WTC11 (cell line): ENCODE measurements at regions not wholly inside any gene's neighbourhood (a gene's known extent, or its start where the extent isn't known, plus 50 kb on each side); places are given as distances from the start of the nearest gene placed in this dataset.

ENCODE experiments used
- ATAC-seq: fragments of 200-7000 bp; cut with Tn5 transposase; 2 replicates; pipeline ENCODE4 v1.10.0; 2021; ENCODE audit warnings: mild to moderate bottlenecking, moderate library complexity
- CTCF ChIA-PET: fragments of 300-600 bp; sonication (Branson Sonifier 250); formaldehyde crosslinking; loops from one replicate; lab custom pipeline; 2021; ENCODE audit warnings: antibody characterized with exemption; lab: Charles Lee
- POLR2A ChIA-PET: fragments of 350-600 bp; sonication (Branson Sonifier 250); formaldehyde crosslinking; loops from one replicate; lab custom pipeline; 2021; ENCODE audit warnings: antibody characterized with exemption; lab: Charles Lee
- DNase-seq: peaks from one replicate; pipeline ENCODE4 v3.0.0; 2021; ENCODE audit warnings: low spot score
- H3K27ac Mint-ChIP-seq: 2 replicates; pipeline ENCODE4 v1.8.0; 2021; ENCODE audit warnings: mixed read lengths
- H3K27me3 Mint-ChIP-seq: 2 replicates; pipeline ENCODE4 v1.8.0; 2021; ENCODE audit warnings: low read depth, mild to moderate bottlenecking, moderate library complexity, mixed read lengths
- H3K36me3 Mint-ChIP-seq: 2 replicates; pipeline ENCODE4 v1.8.0; 2021; ENCODE audit warnings: mixed read lengths
- H3K4me1 Mint-ChIP-seq: 2 replicates; pipeline ENCODE4 v1.8.0; 2022; ENCODE audit warnings: mixed read lengths
- H3K4me3 Mint-ChIP-seq: 2 replicates; pipeline ENCODE4 v1.8.0; 2021; ENCODE audit warnings: mild to moderate bottlenecking, moderate library complexity, mixed read lengths
- H3K9me3 Mint-ChIP-seq: 2 replicates; pipeline ENCODE4 v1.8.0; 2021; ENCODE audit warnings: mixed read lengths
- ERG ChIP-seq: fragments of 250-450 bp; sonication (Bioruptor Pico); IDR thresholded peaks from 2 replicates; pipeline ENCODE4 v1.8.0; 2021; ENCODE audit warnings: mild to moderate bottlenecking
- ESRRA ChIP-seq: sonication (generic); formaldehyde crosslinking; IDR thresholded peaks from 2 replicates; pipeline ENCODE4 v1.8.1; 2022; ENCODE audit warnings: mild to moderate bottlenecking, missing genetic modification reagents, borderline replicate concordance
- FOXP4 ChIP-seq: sonication (generic); formaldehyde crosslinking; IDR thresholded peaks from 2 replicates; pipeline ENCODE4 v1.8.0; 2022; ENCODE audit warnings: mild to moderate bottlenecking, missing genetic modification reagents
- IRF2 ChIP-seq: sonication (generic); formaldehyde crosslinking; IDR thresholded peaks from 2 replicates; pipeline ENCODE4 v1.8.0; 2022; ENCODE audit warnings: low read depth, missing genetic modification reagents, borderline replicate concordance
- MYBL2 ChIP-seq: sonication (generic); formaldehyde crosslinking; IDR thresholded peaks from 2 replicates; pipeline ENCODE4 v1.8.1; 2023; ENCODE audit warnings: mild to moderate bottlenecking, moderate library complexity, missing genetic modification reagents
- NFE2L1 ChIP-seq: sonication (generic); formaldehyde crosslinking; IDR thresholded peaks from 2 replicates; pipeline ENCODE4 v1.8.1; 2023; ENCODE audit warnings: missing genetic modification reagents
- PREB ChIP-seq: sonication (generic); formaldehyde crosslinking; IDR thresholded peaks from 2 replicates; pipeline ENCODE4 v1.8.1; 2022; ENCODE audit warnings: mild to moderate bottlenecking, missing genetic modification reagents, moderate library complexity, borderline replicate concordance
- RELA ChIP-seq: sonication (generic); formaldehyde crosslinking; IDR thresholded peaks from 2 replicates; pipeline ENCODE4 v1.8.1; 2022; ENCODE audit warnings: missing genetic modification reagents, mild to moderate bottlenecking, borderline replicate concordance
- ZBTB21 ChIP-seq: sonication (generic); formaldehyde crosslinking; IDR thresholded peaks from 2 replicates; pipeline ENCODE4 v1.8.1; 2023; ENCODE audit warnings: mild to moderate bottlenecking, missing genetic modification reagents, borderline replicate concordance
- ZNF232 ChIP-seq: sonication (generic); formaldehyde crosslinking; IDR thresholded peaks from 2 replicates; pipeline ENCODE4 v1.8.0; 2022; ENCODE audit warnings: mild to moderate bottlenecking, missing genetic modification reagents
- ZNF317 ChIP-seq: sonication (generic); formaldehyde crosslinking; IDR thresholded peaks from 2 replicates; pipeline ENCODE4 v1.8.1; 2023; ENCODE audit warnings: low read depth, mild to moderate bottlenecking, moderate library complexity, missing genetic modification reagents, borderline replicate concordance
- ZNF416 ChIP-seq: fragments of 250-450 bp; sonication (Bioruptor Pico); IDR thresholded peaks from 2 replicates; pipeline ENCODE4 v1.9.0; 2021; ENCODE audit warnings: mild to moderate bottlenecking, inconsistent platforms
- ZNF532 ChIP-seq: fragments of 250-450 bp; sonication (Bioruptor Pico); IDR thresholded peaks from 2 replicates; pipeline ENCODE4 v1.9.0; 2021; ENCODE audit warnings: mild to moderate bottlenecking, borderline replicate concordance
- TF ChIP-seq, protein P1 (sequence below): fragments of 200-600 bp; IDR thresholded peaks from 2 replicates; pipeline ENCODE4 v1.8.0; 2022; ENCODE audit warnings: antibody characterized with exemption
- TF ChIP-seq, protein P2 (sequence below): sonication (generic); formaldehyde crosslinking; IDR thresholded peaks from 2 replicates; pipeline ENCODE4 v1.8.0; 2022; ENCODE audit warnings: mild to moderate bottlenecking, missing genetic modification reagents
- TF ChIP-seq, protein P3 (sequence below): sonication (generic); formaldehyde crosslinking; IDR thresholded peaks from 2 replicates; pipeline ENCODE4 v1.8.0; 2023; ENCODE audit warnings: missing genetic modification reagents, mild to moderate bottlenecking, borderline replicate concordance

- POLR2A ChIA-PET = no interaction called here
- ATAC-seq = no peak
- H3K4me3 Mint-ChIP-seq = no peak overlapping the region
- no peak overlapping the region for H3K27ac Mint-ChIP-seq
- no peaks in the 10 kb centered on the region for H3K36me3 Mint-ChIP-seq
- H3K27me3 Mint-ChIP-seq = no peaks in the 10 kb centered on the region
- H3K9me3 Mint-ChIP-seq = no peaks in the 10 kb centered on the region
- TF ChIP-seq NFE2L1 (CRISPR knock-in tag) (no peak), ZNF416 (CRISPR knock-in tag) (no peak), MYBL2 (CRISPR knock-in tag) (no peak), ERG (no peak), ZBTB21 (CRISPR knock-in tag) (no peak), FOXP4 (CRISPR knock-in tag) (no peak), ESRRA (CRISPR knock-in tag) (no peak), RELA (CRISPR knock-in tag) (no peak), ZNF317 (CRISPR knock-in tag) (no peak), PREB (no peak), ZNF232 (CRISPR knock-in tag) (no peak), IRF2 (CRISPR knock-in tag) (no peak), ZNF532 (CRISPR knock-in tag) (no peak)
- TF ChIP-seq, protein P1, sequence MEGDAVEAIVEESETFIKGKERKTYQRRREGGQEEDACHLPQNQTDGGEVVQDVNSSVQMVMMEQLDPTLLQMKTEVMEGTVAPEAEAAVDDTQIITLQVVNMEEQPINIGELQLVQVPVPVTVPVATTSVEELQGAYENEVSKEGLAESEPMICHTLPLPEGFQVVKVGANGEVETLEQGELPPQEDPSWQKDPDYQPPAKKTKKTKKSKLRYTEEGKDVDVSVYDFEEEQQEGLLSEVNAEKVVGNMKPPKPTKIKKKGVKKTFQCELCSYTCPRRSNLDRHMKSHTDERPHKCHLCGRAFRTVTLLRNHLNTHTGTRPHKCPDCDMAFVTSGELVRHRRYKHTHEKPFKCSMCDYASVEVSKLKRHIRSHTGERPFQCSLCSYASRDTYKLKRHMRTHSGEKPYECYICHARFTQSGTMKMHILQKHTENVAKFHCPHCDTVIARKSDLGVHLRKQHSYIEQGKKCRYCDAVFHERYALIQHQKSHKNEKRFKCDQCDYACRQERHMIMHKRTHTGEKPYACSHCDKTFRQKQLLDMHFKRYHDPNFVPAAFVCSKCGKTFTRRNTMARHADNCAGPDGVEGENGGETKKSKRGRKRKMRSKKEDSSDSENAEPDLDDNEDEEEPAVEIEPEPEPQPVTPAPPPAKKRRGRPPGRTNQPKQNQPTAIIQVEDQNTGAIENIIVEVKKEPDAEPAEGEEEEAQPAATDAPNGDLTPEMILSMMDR = no peak
- TF ChIP-seq, protein P2, sequence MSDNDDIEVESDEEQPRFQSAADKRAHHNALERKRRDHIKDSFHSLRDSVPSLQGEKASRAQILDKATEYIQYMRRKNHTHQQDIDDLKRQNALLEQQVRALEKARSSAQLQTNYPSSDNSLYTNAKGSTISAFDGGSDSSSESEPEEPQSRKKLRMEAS (CRISPR knock-in tag) = no peak
- TF ChIP-seq, protein P3, sequence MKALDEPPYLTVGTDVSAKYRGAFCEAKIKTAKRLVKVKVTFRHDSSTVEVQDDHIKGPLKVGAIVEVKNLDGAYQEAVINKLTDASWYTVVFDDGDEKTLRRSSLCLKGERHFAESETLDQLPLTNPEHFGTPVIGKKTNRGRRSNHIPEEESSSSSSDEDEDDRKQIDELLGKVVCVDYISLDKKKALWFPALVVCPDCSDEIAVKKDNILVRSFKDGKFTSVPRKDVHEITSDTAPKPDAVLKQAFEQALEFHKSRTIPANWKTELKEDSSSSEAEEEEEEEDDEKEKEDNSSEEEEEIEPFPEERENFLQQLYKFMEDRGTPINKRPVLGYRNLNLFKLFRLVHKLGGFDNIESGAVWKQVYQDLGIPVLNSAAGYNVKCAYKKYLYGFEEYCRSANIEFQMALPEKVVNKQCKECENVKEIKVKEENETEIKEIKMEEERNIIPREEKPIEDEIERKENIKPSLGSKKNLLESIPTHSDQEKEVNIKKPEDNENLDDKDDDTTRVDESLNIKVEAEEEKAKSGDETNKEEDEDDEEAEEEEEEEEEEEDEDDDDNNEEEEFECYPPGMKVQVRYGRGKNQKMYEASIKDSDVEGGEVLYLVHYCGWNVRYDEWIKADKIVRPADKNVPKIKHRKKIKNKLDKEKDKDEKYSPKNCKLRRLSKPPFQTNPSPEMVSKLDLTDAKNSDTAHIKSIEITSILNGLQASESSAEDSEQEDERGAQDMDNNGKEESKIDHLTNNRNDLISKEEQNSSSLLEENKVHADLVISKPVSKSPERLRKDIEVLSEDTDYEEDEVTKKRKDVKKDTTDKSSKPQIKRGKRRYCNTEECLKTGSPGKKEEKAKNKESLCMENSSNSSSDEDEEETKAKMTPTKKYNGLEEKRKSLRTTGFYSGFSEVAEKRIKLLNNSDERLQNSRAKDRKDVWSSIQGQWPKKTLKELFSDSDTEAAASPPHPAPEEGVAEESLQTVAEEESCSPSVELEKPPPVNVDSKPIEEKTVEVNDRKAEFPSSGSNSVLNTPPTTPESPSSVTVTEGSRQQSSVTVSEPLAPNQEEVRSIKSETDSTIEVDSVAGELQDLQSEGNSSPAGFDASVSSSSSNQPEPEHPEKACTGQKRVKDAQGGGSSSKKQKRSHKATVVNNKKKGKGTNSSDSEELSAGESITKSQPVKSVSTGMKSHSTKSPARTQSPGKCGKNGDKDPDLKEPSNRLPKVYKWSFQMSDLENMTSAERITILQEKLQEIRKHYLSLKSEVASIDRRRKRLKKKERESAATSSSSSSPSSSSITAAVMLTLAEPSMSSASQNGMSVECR (CRISPR knock-in tag) = no peak
- H3K4me1 Mint-ChIP-seq = 0 out of 2 replicates have a peak, but pooled peaks cover 4% of the 10 kb centered on the region
- no peak for DNase-seq
- CTCF ChIA-PET = no interaction called here
These were observed 276.2 kb upstream of the ATP2B1 start for GRCh38 chr12:89984846-89985245.
